Kidney (tissue), 13 donors: ENCODE measurements at regions not wholly inside any gene's neighbourhood (a gene's known extent, or its start where the extent isn't known, plus 50 kb on each side); places are given as distances from the start of the nearest gene placed in this dataset.
"Not testable (repeated sequence)": the region's sequence is repeated elsewhere in the genome, so short reads cannot be mapped to it uniquely, and the experiment has no call there.

Experiments used
- DNase-seq, 5 donors: peaks; one replicate each; pipeline ENCODE4 v3.0.0-alpha.2; 2013 to 2020
- FAIRE-seq: peaks from 2 replicates; lab custom pipeline; 2012; peaks lifted over from hg19 to GRCh38; lab: Jason Lieb, UNC
- H3K27ac ChIP-seq, 2 donors: one replicate each; pipeline ENCODE4 v1.7.0; 2013; ENCODE audit warnings: low read depth in 2 of 2, low read length in 2 of 2, inconsistent platforms in 1 of 2
- H3K27me3 ChIP-seq: one replicate; pipeline ENCODE4 v1.7.1; 2013; ENCODE audit warnings: low read length, inconsistent platforms; ENCODE audit not compliant: control insufficient read depth, insufficient read depth
- H3K36me3 ChIP-seq, 3 donors: one replicate each; pipeline versions ENCODE4 v1.7.0 to v1.7.1; 2013; ENCODE audit warnings: low read length in 3 of 3, control low read depth in 1 of 3, inconsistent platforms in 1 of 3; ENCODE audit not compliant: insufficient read depth in 3 of 3, control insufficient read depth in 2 of 3
- H3K4me1 ChIP-seq, 3 donors: one replicate each; pipeline versions ENCODE4 v1.7.0 to v1.7.1; 2013; ENCODE audit warnings: low read length in 3 of 3, inconsistent platforms in 1 of 3, low read depth in 1 of 3; ENCODE audit not compliant: control insufficient read depth in 2 of 3, insufficient read depth in 2 of 3
- H3K4me3 ChIP-seq, 3 donors: one replicate each; pipeline versions ENCODE4 v1.7.0 to v1.8.1; 2013; ENCODE audit warnings: low read length in 3 of 3, control low read depth in 1 of 3, inconsistent platforms in 1 of 3
- H3K9ac ChIP-seq, 3 donors: one replicate each; pipeline versions ENCODE4 v1.7.0 to v1.7.1; 2013; ENCODE audit warnings: low read length in 3 of 3, control low read depth in 1 of 3, inconsistent platforms in 1 of 3
- H3K9me3 ChIP-seq, 3 donors: one replicate each; pipeline versions ENCODE4 v1.7.0 to v1.7.1; 2013; ENCODE audit warnings: low read length in 3 of 3, control low read depth in 1 of 3, inconsistent platforms in 1 of 3; ENCODE audit not compliant: control insufficient read depth in 2 of 3, insufficient read depth in 1 of 3
- intact Hi-C: fragments of 100-400 bp; cut with DNase I; formaldehyde crosslinking; loops from one replicate; pipeline ENCODE4 v1.11.1; 2022
- TF ChIP-seq, protein P1 (sequence below): IDR thresholded peaks from 3 replicates; pipeline ENCODE4 v1.5.1; 2012; ENCODE audit warnings: mild to moderate bottlenecking, moderate library complexity, borderline replicate concordance; ENCODE audit not compliant: insufficient read depth; ENCODE audit errors: extremely low read depth
- donor health status: control.
- donor health status: control.
- donor health status: control.
- donor health status: control.
- donor health status: control.
- donor health status: DM: yes; HTN: yes; CAD: no.
- donor health status: Normal renal cell carcinoma (clear cell type).

DNA sequence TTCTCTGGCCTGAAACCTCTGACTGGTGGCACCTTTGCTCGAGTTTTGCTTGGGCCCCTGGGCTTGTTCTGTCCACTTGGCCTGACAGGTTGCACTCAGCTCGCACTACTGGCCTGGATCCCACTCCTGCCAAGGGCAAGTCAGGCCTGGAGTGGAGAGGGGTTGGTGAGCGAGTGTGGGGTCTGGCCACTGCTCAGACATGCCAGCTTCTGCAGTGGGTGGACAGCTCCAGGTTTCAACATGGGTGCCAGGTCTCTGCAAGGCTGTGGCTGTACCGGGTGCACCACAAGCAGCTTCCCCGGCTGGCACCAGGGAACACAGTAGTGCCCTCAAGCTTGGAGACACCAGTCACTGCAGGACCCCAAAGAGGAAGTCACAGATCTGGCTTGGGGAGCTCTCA lies 91.6 kb upstream of the CXorf51A start:
- intact Hi-C loops: no loop called here
- Histone ChIP-seq H3K27me3 (no peaks in the 10 kb centered on the region), H3K9me3 (no peaks in the 10 kb centered on the region), H3K4me1 (no peaks in the 10 kb centered on the region), H3K36me3 (no peaks in the 10 kb centered on the region), H3K27ac (no peak overlapping the region), H3K9ac (no peak overlapping the region), H3K4me3 (no peak overlapping the region)
- no peak for DNase-seq
- TF ChIP-seq, protein P1, sequence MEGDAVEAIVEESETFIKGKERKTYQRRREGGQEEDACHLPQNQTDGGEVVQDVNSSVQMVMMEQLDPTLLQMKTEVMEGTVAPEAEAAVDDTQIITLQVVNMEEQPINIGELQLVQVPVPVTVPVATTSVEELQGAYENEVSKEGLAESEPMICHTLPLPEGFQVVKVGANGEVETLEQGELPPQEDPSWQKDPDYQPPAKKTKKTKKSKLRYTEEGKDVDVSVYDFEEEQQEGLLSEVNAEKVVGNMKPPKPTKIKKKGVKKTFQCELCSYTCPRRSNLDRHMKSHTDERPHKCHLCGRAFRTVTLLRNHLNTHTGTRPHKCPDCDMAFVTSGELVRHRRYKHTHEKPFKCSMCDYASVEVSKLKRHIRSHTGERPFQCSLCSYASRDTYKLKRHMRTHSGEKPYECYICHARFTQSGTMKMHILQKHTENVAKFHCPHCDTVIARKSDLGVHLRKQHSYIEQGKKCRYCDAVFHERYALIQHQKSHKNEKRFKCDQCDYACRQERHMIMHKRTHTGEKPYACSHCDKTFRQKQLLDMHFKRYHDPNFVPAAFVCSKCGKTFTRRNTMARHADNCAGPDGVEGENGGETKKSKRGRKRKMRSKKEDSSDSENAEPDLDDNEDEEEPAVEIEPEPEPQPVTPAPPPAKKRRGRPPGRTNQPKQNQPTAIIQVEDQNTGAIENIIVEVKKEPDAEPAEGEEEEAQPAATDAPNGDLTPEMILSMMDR: no peak
- no peak for FAIRE-seq

DNA sequence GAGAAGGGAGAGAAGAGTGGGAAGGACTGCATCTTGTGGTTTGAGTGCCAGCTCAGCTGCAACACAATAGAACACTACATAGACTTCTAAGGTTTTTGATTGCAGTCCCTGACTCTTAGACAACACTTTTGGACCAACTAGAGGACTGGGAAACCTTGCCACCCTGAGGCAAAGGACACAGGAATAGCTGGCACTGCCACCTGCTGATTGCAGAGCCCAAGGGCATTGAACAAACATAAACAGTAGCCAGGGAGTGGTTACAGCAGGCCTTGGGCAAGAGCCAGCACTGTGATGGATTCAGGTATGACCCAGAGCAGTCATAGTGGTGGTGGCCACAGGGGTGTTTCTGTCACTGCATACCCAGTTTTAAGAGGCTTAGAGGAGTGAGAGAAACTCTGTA lies 72.5 kb upstream of the CXorf51A start:
- intact Hi-C loops: no loop called here
- Histone ChIP-seq H3K9me3 (no peaks in the 10 kb centered on the region), H3K4me3 (no peak overlapping the region), H3K4me1 (no peaks in the 10 kb centered on the region), H3K27me3 (no peaks in the 10 kb centered on the region), H3K27ac (no peak overlapping the region), H3K9ac (no peak overlapping the region), H3K36me3 (no peaks in the 10 kb centered on the region)
- TF ChIP-seq, protein P1: no peak
- FAIRE-seq (no peak), DNase-seq (no peak)

DNA sequence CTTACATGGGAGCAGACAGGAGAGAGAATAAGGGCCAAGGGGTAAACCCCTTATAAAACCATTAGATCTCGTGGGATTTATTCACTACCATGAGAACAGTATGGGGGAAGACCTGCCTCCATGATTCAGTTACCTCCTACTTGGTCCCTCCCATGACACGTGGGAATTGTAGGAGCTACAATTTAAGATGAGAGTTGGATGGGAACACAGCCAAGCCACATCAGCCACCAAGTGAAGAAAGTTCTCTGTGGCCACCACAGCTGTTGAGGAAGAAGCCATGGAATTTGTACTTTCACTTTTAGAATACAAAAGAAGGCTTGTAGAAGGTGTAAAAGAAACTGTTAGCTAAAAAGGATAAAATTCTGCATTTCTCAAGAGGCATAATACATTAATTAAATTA lies 67.0 kb upstream of the CXorf51A start:
- no peaks in the 10 kb centered on the region for H3K9me3 ChIP-seq
- intact Hi-C loops: no loop called here
- H3K36me3 ChIP-seq: no peaks in the 10 kb centered on the region
- no peak overlapping the region for H3K27ac ChIP-seq
- TF ChIP-seq, protein P1: no peak
- no peak overlapping the region for H3K9ac ChIP-seq
- DNase-seq: no peak
- no peak overlapping the region for H3K4me3 ChIP-seq
- FAIRE-seq: no peak
- H3K27me3 ChIP-seq: no peaks in the 10 kb centered on the region
- H3K4me1 ChIP-seq: no peaks in the 10 kb centered on the region

DNA sequence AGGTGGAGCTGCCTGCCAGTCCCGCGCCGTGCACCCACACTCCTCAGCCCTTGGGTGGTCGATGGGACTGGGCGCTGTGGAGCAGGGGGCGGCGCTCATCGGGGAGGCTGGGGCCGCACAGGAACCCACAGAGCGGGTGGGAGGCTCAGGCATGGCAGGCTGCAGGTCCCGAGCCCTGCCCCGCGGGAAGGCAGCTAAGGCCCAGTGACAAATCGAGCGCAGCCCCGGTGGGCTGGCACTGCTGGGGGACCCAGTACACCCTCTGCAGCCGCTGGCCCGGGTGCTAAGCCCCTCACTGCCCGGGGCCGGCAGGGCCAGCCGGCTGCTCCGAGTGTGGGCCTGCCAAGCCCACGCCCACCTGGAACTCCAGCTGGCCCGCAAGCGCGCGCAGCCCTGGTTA lies 52.3 kb upstream of the CXorf51A start:
- H3K27ac ChIP-seq, H3K4me1 ChIP-seq, intact Hi-C loops, FAIRE-seq, H3K4me3 ChIP-seq, H3K27me3 ChIP-seq, H3K9ac ChIP-seq, H3K9me3 ChIP-seq, H3K36me3 ChIP-seq: not testable (repeated sequence)
- DNase-seq: peak in 1 of 5 donors; percentile 41

DNA sequence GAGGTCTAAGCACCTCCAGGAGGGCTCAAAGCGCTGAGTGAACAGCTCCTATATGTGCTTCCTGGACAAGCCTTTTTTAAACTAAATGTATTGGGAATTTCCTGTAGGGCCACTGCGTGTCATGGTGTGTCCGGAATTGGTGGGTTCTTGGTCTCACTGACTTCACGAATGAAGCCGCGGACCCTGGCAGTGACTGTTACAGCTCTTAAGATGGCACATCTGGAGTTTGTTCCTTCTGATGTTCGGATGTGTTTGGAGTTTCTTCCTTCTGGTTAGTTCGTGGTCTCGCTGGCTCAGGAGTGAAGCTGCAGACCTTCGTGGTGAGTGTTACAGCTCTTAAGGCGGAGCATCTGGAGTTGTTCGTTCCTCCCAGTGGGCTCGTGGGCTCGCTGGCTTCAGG lies 51.2 kb upstream of the CXorf51A start:
- DNase-seq, H3K9ac ChIP-seq, FAIRE-seq, H3K9me3 ChIP-seq, H3K27me3 ChIP-seq, H3K4me1 ChIP-seq, H3K36me3 ChIP-seq, H3K4me3 ChIP-seq, intact Hi-C loops, H3K27ac ChIP-seq: not testable (repeated sequence)
